22Rv1 (cell line): ENCODE measurements at regions not wholly inside any gene's neighbourhood (a gene's known extent, or its start where the extent isn't known, plus 50 kb on each side); places are given as distances from the start of the nearest gene placed in this dataset.

Source experiments
- H3K27ac ChIP-seq: fragments of 450-650 bp; 2 replicates; pipeline ENCODE4 v1.5.1; 2017
- CTCF ChIP-seq: fragments of 450-650 bp; IDR thresholded peaks from 2 replicates; pipeline ENCODE4 v1.5.1; 2017; ENCODE audit warnings: mild to moderate bottlenecking
- ZFX ChIP-seq: fragments of 450-650 bp; IDR thresholded peaks from 2 replicates; pipeline ENCODE4 v1.6.1; 2017; ENCODE audit warnings: antibody characterized with exemption, borderline replicate concordance

- TF ChIP-seq ZFX (no peak), CTCF (no peak)
- no peak overlapping the region for H3K27ac ChIP-seq
These were observed 115.4 kb upstream of the DST start for GRCh38 chr6:56758120-56758519.

GRCh38 chr6:56757588-56757984 is 114.9 kb upstream of the DST start:
- no peak overlapping the region for H3K27ac ChIP-seq

GRCh38 chr6:56756791-56757587 is 114.3 kb upstream of the DST start:
- no peak overlapping the region for H3K27ac ChIP-seq
- TF ChIP-seq CTCF (no peak), ZFX (no peak)

More at GRCh38 chr6:56757588-56757984, 114.9 kb upstream of the DST start:
- TF ChIP-seq CTCF (peak; percentile 74), ZFX (no peak)

- H3K27ac ChIP-seq, result no peak overlapping the region
- TF ChIP-seq CTCF (no peak), ZFX (no peak)
These were observed 113.6 kb upstream of the DST start for GRCh38 chr6:56756219-56756789.

GRCh38 chr6:56755040-56755439 is 112.4 kb upstream of the DST start:
- TF ChIP-seq ZFX (no peak), CTCF (no peak)
- H3K27ac ChIP-seq, result no peak overlapping the region

- TF ChIP-seq CTCF (no peak), ZFX (no peak)
- H3K27ac ChIP-seq, result no peak overlapping the region
These were observed 111.1 kb upstream of the DST start for GRCh38 chr6:56753811-56754210.

- no peak overlapping the region for H3K27ac ChIP-seq
- TF ChIP-seq CTCF (no peak), ZFX (no peak)
These were observed 109.8 kb upstream of the DST start for GRCh38 chr6:56752534-56752933.
